H9 (cell line): ENCODE measurements at regions not wholly inside any gene's neighbourhood (a gene's known extent, or its start where the extent isn't known, plus 50 kb on each side); places are given as distances from the start of the nearest gene placed in this dataset.

Source experiments
- DNase-seq: peaks from one replicate; pipeline ENCODE4 v3.0.0-alpha.2; 2017
- H2AFZ ChIP-seq: one replicate; pipeline ENCODE4 v1.6.1; 2013; ENCODE audit warnings: mild to moderate bottlenecking, low read length, control low read depth, moderate library complexity
- H2AK5ac ChIP-seq: 2 replicates; pipeline ENCODE4 v1.6.1; 2013; ENCODE audit warnings: low read length, control low read depth, mixed read lengths; ENCODE audit not compliant: insufficient read length
- H2BK120ac ChIP-seq: one replicate; pipeline ENCODE4 v1.6.1; 2013; ENCODE audit warnings: low read depth, mild to moderate bottlenecking, low read length, control low read depth, inconsistent platforms; ENCODE audit not compliant: poor library complexity, severe bottlenecking
- H2BK12ac ChIP-seq: 2 replicates; pipeline ENCODE4 v1.6.1; 2013; ENCODE audit warnings: low read length, control low read depth, mixed read lengths, low read depth; ENCODE audit not compliant: insufficient read length
- H2BK15ac ChIP-seq: 2 replicates; pipeline ENCODE4 v1.6.1; 2013; ENCODE audit warnings: low read depth, low read length, control low read depth
- H2BK20ac ChIP-seq: one replicate; pipeline ENCODE4 v1.6.1; 2013; ENCODE audit warnings: low read depth, mild to moderate bottlenecking, low read length, control low read depth, inconsistent platforms; ENCODE audit not compliant: poor library complexity, severe bottlenecking
- H2BK5ac ChIP-seq: 2 replicates; pipeline ENCODE4 v1.6.1; 2013; ENCODE audit warnings: low read length, control low read depth, mixed read lengths; ENCODE audit not compliant: insufficient read length
- H3K14ac ChIP-seq: 2 replicates; pipeline ENCODE4 v1.6.1; 2013; ENCODE audit warnings: low read length, control low read depth; ENCODE audit not compliant: insufficient read depth
- H3K18ac ChIP-seq: 2 replicates; pipeline ENCODE4 v1.6.1; 2013; ENCODE audit warnings: low read depth, mild to moderate bottlenecking, mixed read lengths, low read length, control low read depth; ENCODE audit not compliant: insufficient read length
- H3K23ac ChIP-seq: 2 replicates; pipeline ENCODE4 v1.6.1; 2013; ENCODE audit warnings: low read length, control low read depth, mixed read lengths, low read depth; ENCODE audit not compliant: insufficient read length
- H3K23me2 ChIP-seq: 2 replicates; pipeline ENCODE4 v1.6.1; 2013; ENCODE audit warnings: low read depth, mild to moderate bottlenecking, mixed read lengths, low read length, control low read depth; ENCODE audit not compliant: insufficient read length, poor library complexity, severe bottlenecking
- H3K27ac ChIP-seq: 2 replicates; pipeline ENCODE4 v1.5.1; 2013; ENCODE audit warnings: low read length, control low read depth, mixed read lengths, low read depth; ENCODE audit not compliant: insufficient read length
- H3K27me3 ChIP-seq: 2 replicates; pipeline ENCODE4 v1.6.1; 2013; ENCODE audit warnings: low read length, control low read depth, inconsistent platforms; ENCODE audit not compliant: insufficient read depth
- H3K4ac ChIP-seq: 2 replicates; pipeline ENCODE4 v1.6.1; 2013; ENCODE audit warnings: low read depth, mild to moderate bottlenecking, control low read depth, inconsistent platforms, low read length, moderate library complexity
- H3K4me1 ChIP-seq: 2 replicates; pipeline ENCODE4 v1.6.1; 2013; ENCODE audit warnings: low read length, control low read depth, inconsistent platforms; ENCODE audit not compliant: insufficient read depth
- H3K4me2 ChIP-seq: 2 replicates; pipeline ENCODE4 v1.6.1; 2013; ENCODE audit warnings: low read length, control low read depth, mixed read lengths; ENCODE audit not compliant: insufficient read length, insufficient read depth
- H3K56ac ChIP-seq: 2 replicates; pipeline ENCODE4 v1.6.1; 2013; ENCODE audit warnings: low read depth, mild to moderate bottlenecking, mixed read lengths, low read length, control low read depth; ENCODE audit not compliant: insufficient read length
- H3K79me1 ChIP-seq: 2 replicates; pipeline ENCODE4 v1.6.1; 2013; ENCODE audit warnings: low read depth, mild to moderate bottlenecking, moderate library complexity, low read length, control low read depth, inconsistent platforms; ENCODE audit not compliant: insufficient read depth, poor library complexity, severe bottlenecking
- H3K79me2 ChIP-seq: 2 replicates; pipeline ENCODE4 v1.6.1; 2013; ENCODE audit warnings: low read length, control low read depth, inconsistent platforms; ENCODE audit not compliant: insufficient read depth
- H3K9ac ChIP-seq: 2 replicates; pipeline ENCODE4 v1.6.1; 2013; ENCODE audit warnings: low read length, control low read depth, mixed read lengths; ENCODE audit not compliant: insufficient read length; ENCODE audit errors: extremely low read depth
- H3K9me3 ChIP-seq: one replicate; pipeline ENCODE4 v1.6.1; 2013; ENCODE audit warnings: low read depth, low read length, inconsistent platforms; ENCODE audit not compliant: control insufficient read depth
- H3T11ph ChIP-seq: one replicate; pipeline ENCODE4 v1.6.1; 2013; ENCODE audit warnings: mild to moderate bottlenecking, low read length, control low read depth, inconsistent platforms
- H4K20me1 ChIP-seq: one replicate; pipeline ENCODE4 v1.6.1; 2013; ENCODE audit not compliant: control insufficient read depth, insufficient read length, insufficient read depth
- H4K5ac ChIP-seq: 2 replicates; pipeline ENCODE4 v1.6.1; 2013; ENCODE audit warnings: low read depth, mild to moderate bottlenecking, mixed read lengths, low read length, control low read depth; ENCODE audit not compliant: insufficient read length
- H4K8ac ChIP-seq: replicated peaks from 2 replicates; pipeline ENCODE4 v1.6.1; 2013; ENCODE audit warnings: low read length, control low read depth, mixed read lengths, low read depth; ENCODE audit not compliant: insufficient read length
- H4K91ac ChIP-seq: 2 replicates; pipeline ENCODE4 v1.6.1; 2013; ENCODE audit warnings: low read depth, mild to moderate bottlenecking, moderate library complexity, mixed read lengths, low read length, control low read depth; ENCODE audit not compliant: insufficient read length
- H3K27ac Mint-ChIP-seq, 3 experiments: 2 replicates in 2 of 3; 3 replicates in 1 of 3; pipeline ENCODE4 v1.8.0; 2020 to 2021; ENCODE audit warnings: mixed read lengths in 3 of 3, mild to moderate bottlenecking in 1 of 3, moderate library complexity in 1 of 3
- H3K27me3 Mint-ChIP-seq: 2 replicates; pipeline ENCODE4 v1.8.0; 2021; ENCODE audit warnings: low read depth, mild to moderate bottlenecking, moderate library complexity, mixed read lengths
- H3K36me3 Mint-ChIP-seq, 3 experiments: 2 replicates in 2 of 3; 3 replicates in 1 of 3; pipeline ENCODE4 v1.8.0; 2020 to 2021; ENCODE audit warnings: low read depth in 3 of 3, mixed read lengths in 3 of 3; ENCODE audit not compliant: insufficient read depth in 1 of 3
- H3K4me1 Mint-ChIP-seq, 2 experiments: 2 replicates each; pipeline ENCODE4 v1.8.0; 2020; ENCODE audit warnings: mixed read lengths in 2 of 2
- H3K4me3 Mint-ChIP-seq, 2 experiments: 2 replicates in 1 of 2; 3 replicates in 1 of 2; pipeline ENCODE4 v1.8.0; 2020 to 2021; ENCODE audit warnings: mild to moderate bottlenecking in 2 of 2, mixed read lengths in 2 of 2, moderate library complexity in 1 of 2
- H3K9me3 Mint-ChIP-seq, 2 experiments: 2 replicates in 1 of 2; 3 replicates in 1 of 2; pipeline ENCODE4 v1.8.0; 2020; ENCODE audit warnings: mild to moderate bottlenecking in 2 of 2, mixed read lengths in 2 of 2, moderate library complexity in 1 of 2
- CTCF ChIP-seq: fragments of 200-600 bp; sonication (generic); conservative IDR thresholded peaks from 3 replicates; pipeline ENCODE4 v1.8.0; 2021; ENCODE audit warnings: antibody characterized with exemption, mild to moderate bottlenecking

GRCh38 chr11:100515087-100515486, 172.0 kb upstream of the ARHGAP42 start:
- H2AFZ ChIP-seq, result no peak overlapping the region
- no peak overlapping the region for H3K23ac ChIP-seq
- H2AK5ac ChIP-seq, result no peak overlapping the region
- no peak overlapping the region for H3K27ac Mint-ChIP-seq
- no peak overlapping the region for H2BK12ac ChIP-seq
- H3K23me2 ChIP-seq, result no peaks in the 10 kb centered on the region
- no peak overlapping the region for H3K56ac ChIP-seq
- no peaks in the 10 kb centered on the region for H3K79me2 ChIP-seq
- no peak overlapping the region for H3K18ac ChIP-seq
- TF ChIP-seq CTCF, result no peak
- H2BK20ac ChIP-seq, result no peak overlapping the region
- DNase-seq, result peak; percentile 49
- H2BK15ac ChIP-seq, result no peak overlapping the region
- no peak overlapping the region for H3K14ac ChIP-seq
- H4K8ac ChIP-seq, result no peak overlapping the region
- no peak overlapping the region for H3K27ac ChIP-seq
- H3K4me2 ChIP-seq, result no peak overlapping the region
- H3K4ac ChIP-seq, result no peak overlapping the region
- no peaks in the 10 kb centered on the region for H3K36me3 Mint-ChIP-seq
- no peaks in the 10 kb centered on the region for H3K27me3 ChIP-seq
- no peaks in the 10 kb centered on the region for H3K79me1 ChIP-seq
- no peak overlapping the region for H3T11ph ChIP-seq
- no peak overlapping the region for H4K5ac ChIP-seq
- H3K9me3 Mint-ChIP-seq, result no peaks in the 10 kb centered on the region
- H3K27me3 Mint-ChIP-seq, result no peaks in the 10 kb centered on the region
- no peaks in the 10 kb centered on the region; the same call in 1 of the 2 replicates for H3K4me1 ChIP-seq
- H3K4me1 Mint-ChIP-seq, result peaks cover 8 to 11% of the 10 kb centered on the region in 2 experiments
- no peak overlapping the region for H4K91ac ChIP-seq
- H3K9me3 ChIP-seq, result no peaks in the 10 kb centered on the region
- H4K20me1 ChIP-seq, result no peaks in the 10 kb centered on the region
- H2BK120ac ChIP-seq, result no peak overlapping the region
- H3K9ac ChIP-seq, result no peak overlapping the region
- no peak overlapping the region for H2BK5ac ChIP-seq
- no peak overlapping the region for H3K4me3 Mint-ChIP-seq
